Osteocyte (in vitro differentiated cells): ENCODE measurements at regions not wholly inside any gene's neighbourhood (a gene's known extent, or its start where the extent isn't known, plus 50 kb on each side); places are given as distances from the start of the nearest gene placed in this dataset.

Experiments
- DNase-seq: peaks from one replicate; pipeline ENCODE4 v3.0.0; 2021; ENCODE audit warnings: mixed read lengths; ENCODE audit not compliant: unreplicated experiment; ENCODE audit errors: extremely low spot score
- H3K27ac Mint-ChIP-seq: one replicate; pipeline ENCODE4 v1.8.0; 2021; ENCODE audit warnings: mild to moderate bottlenecking, mixed read lengths; ENCODE audit not compliant: unreplicated experiment
- H3K27me3 Mint-ChIP-seq: one replicate; pipeline ENCODE4 v1.8.0; 2021; ENCODE audit warnings: mixed read lengths; ENCODE audit not compliant: unreplicated experiment
- H3K36me3 Mint-ChIP-seq: one replicate; pipeline ENCODE4 v1.8.0; 2021; ENCODE audit warnings: mixed read lengths; ENCODE audit not compliant: unreplicated experiment
- H3K4me1 Mint-ChIP-seq: one replicate; pipeline ENCODE4 v1.8.0; 2021; ENCODE audit warnings: mixed read lengths; ENCODE audit not compliant: unreplicated experiment
- H3K4me3 Mint-ChIP-seq: one replicate; pipeline ENCODE4 v1.8.0; 2021; ENCODE audit warnings: mild to moderate bottlenecking, moderate library complexity, mixed read lengths; ENCODE audit not compliant: unreplicated experiment
- H3K9me3 Mint-ChIP-seq: one replicate; pipeline ENCODE4 v1.8.0; 2021; ENCODE audit warnings: mixed read lengths; ENCODE audit not compliant: unreplicated experiment
- CTCF ChIP-seq: fragments of 200-600 bp; sonication (generic); IDR thresholded peaks from 2 replicates; pipeline ENCODE4 v1.5.0; 2021; ENCODE audit warnings: antibody characterized with exemption, mild to moderate bottlenecking, moderate library complexity

DNA sequence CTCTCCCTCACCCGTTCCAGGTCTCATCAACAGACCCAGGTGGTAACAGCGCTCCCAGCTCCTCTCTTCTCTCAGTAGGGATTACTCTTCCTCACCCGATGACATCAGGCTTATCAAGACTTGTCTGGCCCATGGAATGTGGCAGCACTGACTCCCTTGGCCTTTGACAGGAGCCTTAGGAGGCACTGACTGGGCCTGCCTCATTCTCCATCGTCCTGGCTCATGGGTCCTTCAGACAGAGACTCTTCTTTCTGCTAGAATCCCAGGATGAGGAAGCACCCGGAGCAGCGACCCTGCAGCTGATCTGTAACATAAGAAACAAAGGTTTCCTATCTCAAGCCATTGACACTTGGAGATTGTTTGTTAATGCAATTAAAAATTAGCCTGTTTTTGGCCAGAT lies 1063.6 kb downstream of the TBC1D22A start:
- no peak overlapping the region for H3K4me3 Mint-ChIP-seq
- no peak for DNase-seq
- no peaks in the 10 kb centered on the region for H3K36me3 Mint-ChIP-seq
- peaks cover 11% of the 10 kb centered on the region for H3K27me3 Mint-ChIP-seq
- peaks cover 7% of the 10 kb centered on the region for H3K9me3 Mint-ChIP-seq
- no peak for TF ChIP-seq CTCF
- no peaks in the 10 kb centered on the region for H3K4me1 Mint-ChIP-seq
- H3K27ac Mint-ChIP-seq, result no peak overlapping the region

- DNase-seq, result peak; percentile 54
- Mint-ChIP-seq H3K36me3 (no peaks in the 10 kb centered on the region), H3K4me1 (no peaks in the 10 kb centered on the region), H3K9me3 (peaks cover 7% of the 10 kb centered on the region), H3K27ac (no peak overlapping the region), H3K4me3 (no peak overlapping the region), H3K27me3 (peaks cover 8% of the 10 kb centered on the region)
- no peak for TF ChIP-seq CTCF
These were observed 1060.0 kb downstream of the TBC1D22A start for GRCh38 chr22:47822422-47822821.

DNA sequence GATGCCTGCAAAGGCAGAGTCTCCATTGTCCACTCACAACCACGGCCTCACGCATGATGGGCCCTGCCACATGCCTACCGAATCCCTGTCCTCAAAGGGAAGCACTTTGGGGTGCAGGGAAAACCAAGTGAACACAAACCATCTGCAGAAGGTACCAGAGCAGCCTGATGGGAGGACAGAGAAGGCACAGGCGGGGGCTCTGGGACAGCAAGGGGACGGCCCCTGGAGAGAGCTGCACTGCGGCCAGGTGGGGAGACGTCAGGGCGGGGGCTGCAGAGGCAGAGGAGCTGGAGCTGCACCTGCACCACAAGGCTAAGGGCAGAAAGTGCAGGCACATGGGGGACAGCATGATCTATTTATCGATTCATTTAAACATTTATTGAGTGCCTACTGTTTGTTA lies 1056.0 kb downstream of the TBC1D22A start:
- Mint-ChIP-seq H3K27me3 (no peaks in the 10 kb centered on the region), H3K4me3 (no peak overlapping the region), H3K9me3 (peaks cover 11% of the 10 kb centered on the region), H3K4me1 (no peaks in the 10 kb centered on the region), H3K36me3 (no peaks in the 10 kb centered on the region), H3K27ac (no peak overlapping the region)
- no peak for TF ChIP-seq CTCF
- DNase-seq, result peak; percentile 77

- no peak for DNase-seq
- H3K4me1 Mint-ChIP-seq, result no peaks in the 10 kb centered on the region
- peaks cover 11% of the 10 kb centered on the region for H3K9me3 Mint-ChIP-seq
- H3K4me3 Mint-ChIP-seq, result no peak overlapping the region
- no peaks in the 10 kb centered on the region for H3K36me3 Mint-ChIP-seq
- H3K27me3 Mint-ChIP-seq, result no peaks in the 10 kb centered on the region
- no peak for TF ChIP-seq CTCF
- no peak overlapping the region for H3K27ac Mint-ChIP-seq
These were observed 1054.9 kb downstream of the TBC1D22A start for GRCh38 chr22:47817380-47817779.

- H3K4me1 Mint-ChIP-seq, result no peaks in the 10 kb centered on the region
- peaks cover 11% of the 10 kb centered on the region for H3K9me3 Mint-ChIP-seq
- H3K4me3 Mint-ChIP-seq, result no peak overlapping the region
- H3K27ac Mint-ChIP-seq, result no peak overlapping the region
- no peak for TF ChIP-seq CTCF
- H3K36me3 Mint-ChIP-seq, result no peaks in the 10 kb centered on the region
- no peak for DNase-seq
- H3K27me3 Mint-ChIP-seq, result no peaks in the 10 kb centered on the region
These were observed 1054.4 kb downstream of the TBC1D22A start for GRCh38 chr22:47816863-47817210.
